IMR-90 (cell line): ENCODE measurements at regions not wholly inside any gene's neighbourhood (a gene's known extent, or its start where the extent isn't known, plus 50 kb on each side); places are given as distances from the start of the nearest gene placed in this dataset.

ENCODE experiments used
- ATAC-seq: fragments of 200-7000 bp; cut with Tn5 transposase; 2 replicates; pipeline ENCODE4 v1.9.1; 2020; ENCODE audit warnings: low read depth, mild to moderate bottlenecking, moderate library complexity
- BruUV-seq: library from RNA; stranded (reverse); fragments of 400-500 nt; replicated peaks from 2 replicates; lab custom pipeline; 2021; lab: Mats Ljungman, UMichigan
- CTCF ChIA-PET: fragments of 300-600 bp; formaldehyde crosslinking; extraction: SDS; loops from one replicate; lab custom pipeline; 2021; ENCODE audit warnings: antibody characterized with exemption; lab: Yijun Ruan, JAX
- POLR2A ChIA-PET: fragments of 300-600 bp; sonication (Branson Sonifier 250); formaldehyde crosslinking; loops from one replicate; lab custom pipeline; 2022; ENCODE audit warnings: antibody characterized with exemption; ENCODE audit not compliant: unreplicated experiment; lab: Charles Lee
- DNase-seq: peaks from one replicate; pipeline ENCODE4 v3.0.0; 2013
- H2AFZ ChIP-seq: replicated peaks from 2 replicates; pipeline ENCODE3; 2013; ENCODE audit warnings: low read length, mild to moderate bottlenecking; ENCODE audit not compliant: poor library complexity
- H2AK5ac ChIP-seq: 2 replicates; pipeline ENCODE4 v1.6.1; 2013; ENCODE audit warnings: low read depth, low read length, inconsistent platforms
- H2AK9ac ChIP-seq: replicated peaks from 2 replicates; pipeline ENCODE3; 2013; ENCODE audit warnings: mild to moderate bottlenecking, low read depth, low read length, moderate library complexity; ENCODE audit not compliant: poor library complexity
- H2BK120ac ChIP-seq: 2 replicates; pipeline ENCODE4 v1.6.1; 2013; ENCODE audit warnings: low read depth, low read length, inconsistent platforms
- H2BK15ac ChIP-seq: 3 replicates; pipeline ENCODE4 v1.6.1; 2013; ENCODE audit warnings: low read depth, low read length, inconsistent platforms
- H2BK20ac ChIP-seq: 2 replicates; pipeline ENCODE4 v1.6.1; 2013; ENCODE audit warnings: low read depth, mild to moderate bottlenecking, inconsistent platforms, low read length, moderate library complexity
- H2BK5ac ChIP-seq: 2 replicates; pipeline ENCODE4 v1.6.1; 2013; ENCODE audit warnings: mild to moderate bottlenecking, low read depth, low read length, inconsistent platforms; ENCODE audit not compliant: poor library complexity, severe bottlenecking
- H3K14ac ChIP-seq: replicated peaks from 2 replicates; pipeline ENCODE4 v1.6.1; 2013; ENCODE audit warnings: low read depth, low read length, inconsistent platforms
- H3K18ac ChIP-seq: 2 replicates; pipeline ENCODE4 v1.6.1; 2013; ENCODE audit warnings: low read depth, low read length, control low read depth
- H3K23ac ChIP-seq: 2 replicates; pipeline ENCODE4 v1.6.1; 2013; ENCODE audit warnings: low read depth, low read length, inconsistent platforms
- H3K27ac ChIP-seq: 2 replicates; pipeline ENCODE4 v1.5.1; 2013; ENCODE audit warnings: mild to moderate bottlenecking, control low read depth, low read length; ENCODE audit not compliant: insufficient read depth
- H3K27me3 ChIP-seq: 2 replicates; pipeline ENCODE4 v1.6.1; 2013; ENCODE audit warnings: low read length; ENCODE audit not compliant: control insufficient read depth, insufficient read depth
- H3K36me3 ChIP-seq: 2 replicates; pipeline ENCODE4 v1.6.1; 2013; ENCODE audit warnings: low read length, mixed read lengths; ENCODE audit not compliant: control insufficient read depth, insufficient read depth
- H3K4ac ChIP-seq: 2 replicates; pipeline ENCODE4 v1.6.1; 2013; ENCODE audit warnings: low read depth, low read length, inconsistent platforms
- H3K4me1 ChIP-seq: 2 replicates; pipeline ENCODE4 v1.6.1; 2013; ENCODE audit warnings: low read length, mixed read lengths; ENCODE audit not compliant: control insufficient read depth, insufficient read depth
- H3K4me2 ChIP-seq: 2 replicates; pipeline ENCODE4 v1.6.1; 2013; ENCODE audit warnings: low read depth, mild to moderate bottlenecking, control low read depth, low read length, moderate library complexity
- H3K4me3 ChIP-seq: 2 replicates; pipeline ENCODE4 v1.5.1; 2013; ENCODE audit warnings: low read depth, mild to moderate bottlenecking, control low read depth, low read length, moderate library complexity; ENCODE audit not compliant: insufficient read depth
- H3K56ac ChIP-seq: 2 replicates; pipeline ENCODE4 v1.6.1; 2013; ENCODE audit warnings: low read length, inconsistent platforms; ENCODE audit not compliant: insufficient read depth; ENCODE audit errors: extremely low read depth
- H3K79me1 ChIP-seq, 2 experiments: 2 replicates each; pipeline ENCODE4 v1.6.1; 2013; ENCODE audit warnings: low read length in 2 of 2, inconsistent platforms in 1 of 2, low read depth in 1 of 2
- H3K9ac ChIP-seq: 2 replicates; pipeline ENCODE4 v1.6.1; 2013; ENCODE audit warnings: low read depth, low read length, control low read depth
- H3K9me1 ChIP-seq: 2 replicates; pipeline ENCODE4 v1.6.1; 2013; ENCODE audit warnings: low read length, inconsistent platforms; ENCODE audit not compliant: insufficient read depth
- H3K9me3 ChIP-seq: 2 replicates; pipeline ENCODE4 v1.6.1; 2013; ENCODE audit warnings: low read length; ENCODE audit not compliant: control insufficient read depth, insufficient read depth
- H4K20me1 ChIP-seq: 2 replicates; pipeline ENCODE4 v1.6.1; 2013; ENCODE audit warnings: low read length, inconsistent platforms; ENCODE audit not compliant: insufficient read depth
- H4K5ac ChIP-seq: 2 replicates; pipeline ENCODE4 v1.6.1; 2013; ENCODE audit warnings: mild to moderate bottlenecking, low read depth, low read length, control low read depth
- H4K8ac ChIP-seq, 2 experiments: 2 replicates each; pipeline ENCODE4 v1.6.1; 2013; ENCODE audit warnings: low read depth in 2 of 2, low read length in 2 of 2, control low read depth in 1 of 2, inconsistent platforms in 1 of 2
- H4K91ac ChIP-seq: 2 replicates; pipeline ENCODE4 v1.6.1; 2013; ENCODE audit warnings: low read depth, low read length, inconsistent platforms; ENCODE audit not compliant: insufficient read depth
- BHLHE40 ChIP-seq: fragments of 150-350 bp; IDR thresholded peaks from 2 replicates; pipeline ENCODE4 v1.6.1; 2016; ENCODE audit warnings: mild to moderate bottlenecking, low read depth, low read length
- CEBPB ChIP-seq: IDR thresholded peaks from 2 replicates; pipeline ENCODE4 v1.6.1; 2012; ENCODE audit warnings: low read depth, low read length, improper control_type of control experiment
- CHD1 ChIP-seq: IDR thresholded peaks from 2 replicates; pipeline ENCODE4 v1.6.1; 2012; ENCODE audit warnings: low read depth, low read length, improper control_type of control experiment
- CTCF ChIP-seq: conservative IDR thresholded peaks from 2 replicates; pipeline ENCODE4 v1.5.1; 2012; ENCODE audit warnings: mild to moderate bottlenecking, low read depth, low read length, improper control_type of control experiment
- MAFK ChIP-seq: IDR thresholded peaks from 2 replicates; pipeline ENCODE4 v1.6.1; 2012; ENCODE audit warnings: low read depth, low read length, improper control_type of control experiment
- WGBS, 2 experiments: methylation state at CpG; one replicate each; pipeline versions ENCODE4 v1.1.5 to v1.1.7; 2013; ENCODE audit warnings: missing lambda C conversion rate in 2 of 2; ENCODE audit not compliant: insufficient read length in 1 of 2; ENCODE audit errors: extremely low coverage in 2 of 2; 5-methylcytosine and 5-hydroxymethylcytosine counted together
- dilution Hi-C: fragments of 300-500 bp; cut with HindIII; formaldehyde crosslinking; loops from one replicate; pipeline ENCODE4 v1.14.3; 2018; ENCODE audit warnings: low sequenced_read_pairs; ENCODE audit not compliant: unreplicated experiment
- in situ Hi-C: fragments of 300-500 bp; cut with MboI; formaldehyde crosslinking; loops from 3 replicates; pipeline ENCODE4 v1.14.3; 2019; ENCODE audit warnings: low sequenced_read_pairs, inconsistent platforms, mixed read lengths
- intact Hi-C: fragments of 100-400 bp; cut with micrococcal nuclease; formaldehyde crosslinking; loops from 2 replicates; pipeline ENCODE4 v1.10.0; 2022
- TF ChIP-seq, protein P1 (sequence below): fragments of 150-350 bp; IDR thresholded peaks from 2 replicates; pipeline ENCODE4 v1.6.1; 2016; ENCODE audit warnings: low read depth, mild to moderate bottlenecking, low read length, moderate library complexity, borderline replicate concordance
- TF ChIP-seq, protein P2 (sequence below): fragments of 150-350 bp; IDR thresholded peaks from 2 replicates; pipeline ENCODE4 v1.6.1; 2017; ENCODE audit warnings: mild to moderate bottlenecking, antibody characterized with exemption, low read length, low read depth

DNA sequence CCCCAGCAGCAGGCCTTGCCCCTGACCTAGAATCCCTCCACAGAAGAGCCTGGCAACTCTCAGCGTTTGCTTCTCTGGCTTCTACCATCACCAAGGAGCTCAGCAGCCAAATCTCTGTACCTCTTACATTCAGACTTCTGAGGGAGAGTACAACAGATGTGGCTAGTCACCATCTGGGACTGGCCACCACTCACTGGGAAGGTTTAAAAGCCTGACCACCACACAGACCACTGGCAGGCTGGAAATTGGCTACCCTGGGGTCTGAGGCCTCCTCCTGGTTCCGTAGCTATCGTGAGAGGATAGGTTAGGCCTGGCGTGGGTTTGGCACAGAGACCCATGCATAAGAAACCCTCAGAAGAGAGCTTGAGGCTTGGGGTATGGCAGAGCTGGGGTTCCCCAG lies 478.5 kb upstream of the CADM1 start:
- Histone ChIP-seq H3K27me3 (no peaks in the 10 kb centered on the region; the same call in 1 of the 2 replicates), H2AFZ (no peak overlapping the region), H2AK9ac (no peak overlapping the region), H2AK5ac (no peak overlapping the region), H4K8ac (no peak overlapping the region), H2BK120ac (no peak overlapping the region), H2BK20ac (no peak overlapping the region), H3K23ac (no peak overlapping the region), H3K4me2 (no peak overlapping the region), H3K18ac (no peak overlapping the region), H3K56ac (no peak overlapping the region), H4K20me1 (no peaks in the 10 kb centered on the region), H4K5ac (no peak overlapping the region), H3K4ac (no peak overlapping the region), H3K9ac (no peak overlapping the region), H4K91ac (no peak overlapping the region), H3K79me1 (no peaks in the 10 kb centered on the region), H3K9me3 (peaks cover 2% of the 10 kb centered on the region; the same call in 1 of the 2 replicates), H3K27ac (no peak overlapping the region), H2BK15ac (no peak overlapping the region), H3K4me3 (no peak overlapping the region), H3K36me3 (no peaks in the 10 kb centered on the region), H3K4me1 (no peaks in the 10 kb centered on the region), H3K14ac (no peak overlapping the region), H3K9me1 (no peaks in the 10 kb centered on the region), H2BK5ac (no peak overlapping the region)
- in situ Hi-C loops (no loop called here), intact Hi-C loops (no loop called here), dilution Hi-C loops (no loop called here)
- ATAC-seq (no peak), DNase-seq (no peak)
- no peak for TF ChIP-seq CTCF
- TF ChIP-seq, protein P1, sequence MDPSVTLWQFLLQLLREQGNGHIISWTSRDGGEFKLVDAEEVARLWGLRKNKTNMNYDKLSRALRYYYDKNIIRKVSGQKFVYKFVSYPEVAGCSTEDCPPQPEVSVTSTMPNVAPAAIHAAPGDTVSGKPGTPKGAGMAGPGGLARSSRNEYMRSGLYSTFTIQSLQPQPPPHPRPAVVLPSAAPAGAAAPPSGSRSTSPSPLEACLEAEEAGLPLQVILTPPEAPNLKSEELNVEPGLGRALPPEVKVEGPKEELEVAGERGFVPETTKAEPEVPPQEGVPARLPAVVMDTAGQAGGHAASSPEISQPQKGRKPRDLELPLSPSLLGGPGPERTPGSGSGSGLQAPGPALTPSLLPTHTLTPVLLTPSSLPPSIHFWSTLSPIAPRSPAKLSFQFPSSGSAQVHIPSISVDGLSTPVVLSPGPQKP: no peak
- no peak for TF ChIP-seq CHD1
- no peak for TF ChIP-seq CEBPB
- TF ChIP-seq MAFK: no peak
- TF ChIP-seq BHLHE40: no peak
- TF ChIP-seq, protein P2, sequence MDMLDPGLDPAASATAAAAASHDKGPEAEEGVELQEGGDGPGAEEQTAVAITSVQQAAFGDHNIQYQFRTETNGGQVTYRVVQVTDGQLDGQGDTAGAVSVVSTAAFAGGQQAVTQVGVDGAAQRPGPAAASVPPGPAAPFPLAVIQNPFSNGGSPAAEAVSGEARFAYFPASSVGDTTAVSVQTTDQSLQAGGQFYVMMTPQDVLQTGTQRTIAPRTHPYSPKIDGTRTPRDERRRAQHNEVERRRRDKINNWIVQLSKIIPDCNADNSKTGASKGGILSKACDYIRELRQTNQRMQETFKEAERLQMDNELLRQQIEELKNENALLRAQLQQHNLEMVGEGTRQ: no peak
- POLR2A ChIA-PET: no interaction called here
- no CpG with 5 or more reads among the region's 4 CpGs for WGBS, 2 experiments
- CTCF ChIA-PET: no interaction called here
- BruUV-seq: no TSS peak
